ENCODE measurements at regions not wholly inside any gene's neighbourhood (a gene's known extent, or its start where the extent isn't known, plus 50 kb on each side); places are given as distances from the start of the nearest gene placed in this dataset.

- no peak for DNase-seq (ENCODE audit: low spot score)
- H3K27ac ChIP-seq: no peak overlapping the region
- TF ChIP-seq, protein P1, sequence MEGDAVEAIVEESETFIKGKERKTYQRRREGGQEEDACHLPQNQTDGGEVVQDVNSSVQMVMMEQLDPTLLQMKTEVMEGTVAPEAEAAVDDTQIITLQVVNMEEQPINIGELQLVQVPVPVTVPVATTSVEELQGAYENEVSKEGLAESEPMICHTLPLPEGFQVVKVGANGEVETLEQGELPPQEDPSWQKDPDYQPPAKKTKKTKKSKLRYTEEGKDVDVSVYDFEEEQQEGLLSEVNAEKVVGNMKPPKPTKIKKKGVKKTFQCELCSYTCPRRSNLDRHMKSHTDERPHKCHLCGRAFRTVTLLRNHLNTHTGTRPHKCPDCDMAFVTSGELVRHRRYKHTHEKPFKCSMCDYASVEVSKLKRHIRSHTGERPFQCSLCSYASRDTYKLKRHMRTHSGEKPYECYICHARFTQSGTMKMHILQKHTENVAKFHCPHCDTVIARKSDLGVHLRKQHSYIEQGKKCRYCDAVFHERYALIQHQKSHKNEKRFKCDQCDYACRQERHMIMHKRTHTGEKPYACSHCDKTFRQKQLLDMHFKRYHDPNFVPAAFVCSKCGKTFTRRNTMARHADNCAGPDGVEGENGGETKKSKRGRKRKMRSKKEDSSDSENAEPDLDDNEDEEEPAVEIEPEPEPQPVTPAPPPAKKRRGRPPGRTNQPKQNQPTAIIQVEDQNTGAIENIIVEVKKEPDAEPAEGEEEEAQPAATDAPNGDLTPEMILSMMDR (IDR thresholded peaks at IDR 0.05): no peak
- H3K4me3 ChIP-seq: no peak overlapping the region
Measured at GRCh38 chr7:34207810-34208209, 302.5 kb downstream of the BMPER start.

DNA sequence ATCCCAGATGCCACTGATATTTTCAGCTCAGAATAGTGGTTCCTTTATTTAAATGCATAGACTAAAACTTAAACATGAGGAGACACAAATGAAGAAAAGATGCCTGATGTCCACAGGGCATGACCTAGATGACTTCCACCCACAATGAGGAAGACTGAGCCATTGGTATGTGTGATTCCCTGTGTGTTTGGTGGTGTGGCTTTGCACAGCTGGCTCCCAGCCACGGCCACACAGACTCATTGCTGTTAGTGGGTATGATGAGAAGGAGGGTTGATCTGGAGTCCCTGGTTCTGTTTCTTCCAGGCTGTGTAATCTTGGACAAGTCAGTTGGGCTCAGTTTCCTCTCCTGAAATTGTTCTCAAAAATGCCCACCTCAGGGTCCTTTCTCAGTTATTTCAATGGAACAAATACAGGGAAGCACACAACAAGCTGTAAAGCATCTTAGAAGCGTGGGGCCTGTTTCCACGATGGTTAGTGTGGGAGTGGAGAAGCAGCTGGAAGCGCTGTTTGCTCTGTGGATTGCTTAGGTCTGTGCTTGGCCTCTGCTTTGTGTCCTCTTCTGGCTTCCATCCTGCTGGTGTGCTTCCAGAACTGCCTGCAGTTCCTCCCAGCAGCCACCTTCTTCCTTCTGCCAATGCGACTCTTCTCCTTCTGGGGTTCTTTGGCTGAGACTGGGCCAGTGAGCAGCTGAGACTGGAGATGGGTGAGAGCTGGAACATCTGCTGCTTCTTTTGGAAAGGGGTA is 303.7 kb downstream of the BMPER start:
- H3K27ac ChIP-seq: no peak overlapping the region
- no peak for DNase-seq (ENCODE audit: low spot score)

GRCh38 chr7:34211018-34211417 is 305.7 kb downstream of the BMPER start:
- no peak for DNase-seq (ENCODE audit: low spot score)
- Histone ChIP-seq H3K27ac (no peak overlapping the region), H3K4me3 (no peak overlapping the region)
- TF ChIP-seq, protein P1 (IDR thresholded peaks at IDR 0.05): no peak

More for the DNA sequence above, 303.7 kb downstream of the BMPER start:
- H3K4me3 ChIP-seq: no peak overlapping the region
- TF ChIP-seq, protein P1 (IDR thresholded peaks at IDR 0.05): no peak

DNA sequence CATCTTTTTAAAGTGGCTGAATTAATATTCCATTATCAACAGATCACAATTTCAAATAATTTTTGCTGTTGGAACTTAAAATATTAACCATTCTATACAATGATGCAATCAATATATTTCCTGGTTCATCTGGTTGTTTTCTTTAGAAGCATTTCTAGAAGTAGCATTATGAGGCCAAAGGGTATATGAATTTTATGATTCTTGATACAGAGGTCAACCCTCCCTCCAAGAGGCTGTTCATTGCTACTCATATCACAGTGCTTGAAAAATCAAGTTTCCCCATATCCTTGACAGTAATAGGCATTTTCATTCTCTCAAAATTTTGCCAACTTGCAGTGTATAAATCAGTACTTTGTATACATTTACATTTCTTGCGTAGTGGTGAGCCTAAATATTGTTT is 312.6 kb downstream of the BMPER start:
- no peak overlapping the region for H3K27ac ChIP-seq
- no peak overlapping the region for H3K4me3 ChIP-seq
- TF ChIP-seq, protein P1 (IDR thresholded peaks at IDR 0.05): no peak
- no peak for DNase-seq (ENCODE audit: low spot score)

DNA sequence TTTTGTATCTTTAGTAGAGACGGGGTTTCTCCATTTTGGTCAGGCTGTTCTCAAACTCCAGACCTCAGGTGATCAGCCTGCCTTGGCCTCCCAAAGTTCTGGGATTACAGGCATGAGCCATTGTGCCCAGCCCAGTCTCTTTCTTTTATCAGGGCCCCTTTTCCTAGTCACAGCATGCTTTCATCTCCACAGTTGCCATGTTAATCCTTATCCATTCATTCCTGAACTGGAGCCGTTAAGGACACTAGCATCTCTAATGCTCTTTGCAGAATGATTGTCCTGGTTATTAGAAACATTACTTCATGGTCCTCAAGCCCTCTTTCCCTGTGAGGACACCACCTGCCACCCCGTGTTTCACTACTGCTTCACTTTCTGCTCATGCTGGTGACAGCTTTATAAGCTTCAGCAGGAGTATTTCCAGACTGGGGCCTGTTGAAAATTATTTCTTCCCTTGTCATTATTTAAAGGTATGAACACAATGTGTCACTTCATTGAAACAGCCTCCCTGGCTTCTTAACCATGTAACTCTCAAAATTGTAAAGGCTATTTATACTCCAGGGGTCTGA is 313.9 kb downstream of the BMPER start:
- no peak overlapping the region for H3K27ac ChIP-seq
- DNase-seq (ENCODE audit: low spot score): no peak
- no peak overlapping the region for H3K4me3 ChIP-seq
- TF ChIP-seq, protein P1 (IDR thresholded peaks at IDR 0.05): no peak

DNA sequence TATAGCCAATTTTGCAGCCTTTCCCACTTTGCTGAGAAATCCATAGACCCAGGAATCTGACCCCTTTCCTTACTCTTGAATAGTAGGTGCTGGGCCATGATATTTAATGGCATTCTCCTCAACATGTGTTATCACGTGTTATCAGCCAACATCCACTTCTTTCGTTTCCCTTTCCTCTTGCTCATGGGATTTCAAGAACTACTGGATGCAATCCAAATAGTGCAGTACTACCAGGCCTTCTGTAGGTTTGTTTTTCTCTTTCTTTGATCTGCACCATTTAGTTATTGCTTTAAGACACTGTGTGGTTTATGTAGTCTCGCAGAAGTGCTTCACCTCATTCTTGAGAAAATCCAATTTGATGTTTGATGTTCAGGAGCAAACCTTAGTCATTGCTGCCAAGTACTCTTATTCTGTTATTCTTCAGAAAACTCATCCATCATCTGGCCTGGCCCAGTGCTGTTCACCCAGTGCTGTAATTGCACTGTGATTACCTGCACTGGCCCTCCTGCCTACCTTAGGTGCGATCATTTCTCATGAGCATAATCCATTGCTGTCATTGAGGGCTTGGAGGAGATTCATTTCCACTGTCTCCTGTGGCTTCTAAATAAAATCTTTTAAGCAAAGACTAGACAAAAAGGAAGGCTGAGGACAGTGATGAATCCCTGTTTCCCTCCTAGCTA is 315.3 kb downstream of the BMPER start:
- no peak for DNase-seq (ENCODE audit: low spot score)
- TF ChIP-seq, protein P1 (IDR thresholded peaks at IDR 0.05): no peak
- no peak overlapping the region for H3K4me3 ChIP-seq
- no peak overlapping the region for H3K27ac ChIP-seq
